ENCODE measurements at regions not wholly inside any gene's neighbourhood (a gene's known extent, or its start where the extent isn't known, plus 50 kb on each side); places are given as distances from the start of the nearest gene placed in this dataset.

DNA sequence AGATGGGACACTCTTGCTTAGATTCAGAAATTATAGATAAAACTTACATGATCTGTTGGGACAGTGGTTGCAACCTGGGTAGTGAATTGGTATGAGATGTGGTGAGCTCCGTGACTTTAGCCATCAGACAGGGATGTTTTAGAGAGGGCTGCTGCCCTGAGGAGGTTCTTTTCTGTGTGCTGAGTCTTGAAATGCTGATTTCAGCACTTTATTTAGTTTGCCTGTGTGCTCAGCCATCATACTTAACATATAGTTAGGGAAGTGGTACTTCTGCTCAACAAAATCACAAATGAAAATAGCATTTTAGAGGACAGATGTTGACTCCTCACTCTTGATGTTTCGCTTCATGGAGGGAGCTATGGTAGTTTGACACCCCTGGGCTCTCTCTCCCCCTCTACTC lies 95.9 kb upstream of the CDH13 start:
- no peak overlapping the region for H4K8ac ChIP-seq (ENCODE audit: extremely low read depth, insufficient read depth, low read length)
- 93% methylated on average over 2 of the region's 2 CpGs; no CpG with 5 or more reads in 1 of the 2 experiments for WGBS, 2 experiments (ENCODE audit: extremely low coverage in 1 of 2, insufficient coverage in 1 of 2, insufficient read length in 1 of 2, insufficient replicate concordance in 2 of 2, low coverage in 1 of 2, low lambda C conversion rate in 2 of 2, missing lambda C conversion rate in 1 of 2)
- no peak overlapping the region for H4K5ac ChIP-seq (ENCODE audit: insufficient read length, low read depth, low read length)
- ChIA-PET CTCF (ENCODE audit: partially characterized antibody) (interaction anchor here (1.4 kb wide), 1 partner anchor 23 kb away, joined by 3 read pairs; no protein-coding TSS in a partner anchor), POLR2A (ENCODE audit: partially characterized antibody) (no interaction called here)
- H2BK20ac ChIP-seq (ENCODE audit: low read length) = no peak overlapping the region
- H2BK120ac ChIP-seq (replicated peaks; ENCODE audit: low read depth, low read length) = no peak overlapping the region
- H4K91ac ChIP-seq (replicated peaks; ENCODE audit: insufficient read length, low read length) = no peak overlapping the region
- H3K79me1 ChIP-seq (ENCODE audit: low read depth, low read length) = no peaks in the 10 kb centered on the region
- no peaks in the 10 kb centered on the region for H3K79me2 ChIP-seq (ENCODE audit: control insufficient read depth in 1 of 2, insufficient read depth in 2 of 2, low read length in 2 of 2)
- no peak overlapping the region for H3K4me2 ChIP-seq (ENCODE audit: insufficient read depth in 1 of 2, low read depth in 2 of 2, low read length in 2 of 2)
- TF ChIP-seq TAF1 (IDR thresholded peaks at IDR 0.05; ENCODE audit: low read depth, low read length) (no peak), SP1 (IDR thresholded peaks at IDR 0.05; ENCODE audit: low read depth, low read length) (no peak), RAD21 (IDR thresholded peaks at IDR 0.05 in 1 of 2, conservative IDR thresholded peaks at IDR 0.05 in 1 of 2; ENCODE audit: low read depth in 2 of 2, low read length in 2 of 2) (no peak), TAF7 (optimal IDR thresholded peaks at IDR 0.05; ENCODE audit: borderline replicate concordance, low read depth, low read length) (no peak), TEAD4 (IDR thresholded peaks at IDR 0.05; ENCODE audit: low read depth, low read length) (no peak), HDAC6 (IDR thresholded peaks at IDR 0.05; ENCODE audit: low read depth, low read length) (no peak), HDAC2 (IDR thresholded peaks at IDR 0.05; ENCODE audit: borderline replicate concordance in 1 of 2, low read depth in 2 of 2, low read length in 2 of 2) (no peak), GABPA (IDR thresholded peaks at IDR 0.05; ENCODE audit: borderline replicate concordance, insufficient read depth, low read length) (no peak)
- TF ChIP-seq, protein P1, sequence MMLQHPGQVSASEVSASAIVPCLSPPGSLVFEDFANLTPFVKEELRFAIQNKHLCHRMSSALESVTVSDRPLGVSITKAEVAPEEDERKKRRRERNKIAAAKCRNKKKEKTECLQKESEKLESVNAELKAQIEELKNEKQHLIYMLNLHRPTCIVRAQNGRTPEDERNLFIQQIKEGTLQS (IDR thresholded peaks at IDR 0.05; ENCODE audit: insufficient read depth, low read depth, low read length) = no peak
- H2AK5ac ChIP-seq (ENCODE audit: low read depth, low read length) = no peak overlapping the region
- no peaks in the 10 kb centered on the region for H3K9me3 ChIP-seq (ENCODE audit: insufficient read depth in 2 of 2, low read depth in 1 of 2, low read length in 1 of 2)
- peaks cover 3% of the 10 kb centered on the region; the same call in 1 of the 2 replicates for H3K23me2 ChIP-seq (ENCODE audit: low read depth, low read length)
- H2BK5ac ChIP-seq (ENCODE audit: low read depth, low read length) = no peak overlapping the region
- H4K20me1 ChIP-seq (replicated peaks in 1 of 2; ENCODE audit: control insufficient read depth in 1 of 2, insufficient read depth in 2 of 2, low read length in 2 of 2) = no peaks in the 10 kb centered on the region
- no peak overlapping the region for H3K27ac ChIP-seq (ENCODE audit: low read depth, low read length)
- H3K14ac ChIP-seq (ENCODE audit: insufficient read length) = no peak overlapping the region
- H3K9ac ChIP-seq (replicated peaks in 1 of 4; ENCODE audit: extremely low read depth in 1 of 4, low read depth in 3 of 4, low read length in 3 of 4) = no peak overlapping the region
- no peak overlapping the region for H3K4ac ChIP-seq (replicated peaks; ENCODE audit: insufficient read length, low read depth, low read length)
- no peak overlapping the region for H2BK15ac ChIP-seq (ENCODE audit: low read length)
- H3K36me3 ChIP-seq (ENCODE audit: control insufficient read depth in 2 of 4, insufficient read depth in 4 of 4, low read length in 3 of 4) = no peaks in the 10 kb centered on the region
- H3K23ac ChIP-seq (ENCODE audit: insufficient read length) = no peak overlapping the region
- H2BK12ac ChIP-seq (ENCODE audit: low read depth, low read length) = no peak overlapping the region
- FAIRE-seq (no peak), DNase-seq (ENCODE audit: low read depth in 1 of 2, low spot score in 2 of 2) (no peak)
- no peak overlapping the region for H3K56ac ChIP-seq (replicated peaks; ENCODE audit: insufficient read length, low read depth, low read length)
- H3K18ac ChIP-seq (ENCODE audit: extremely low read depth, low read length) = no peak overlapping the region
- H2AFZ ChIP-seq (ENCODE audit: low read length) = no peak overlapping the region
- H3K27me3 ChIP-seq (replicated peaks in 1 of 4; ENCODE audit: control insufficient read depth in 3 of 4, extremely low read depth in 1 of 4, insufficient read depth in 3 of 4, low read length in 3 of 4) = no peaks in the 10 kb centered on the region
- H3K4me1 ChIP-seq (replicated peaks in 1 of 4; ENCODE audit: control insufficient read depth in 3 of 4, insufficient read depth in 4 of 4, low read length in 3 of 4) = no peaks in the 10 kb centered on the region
- no peak overlapping the region for H3K4me3 ChIP-seq (ENCODE audit: extremely low read depth in 1 of 4, insufficient read depth in 2 of 4, low read depth in 3 of 4, low read length in 4 of 4)

All from H1 (cell line).